GM23338 (cell line): ENCODE measurements at regions not wholly inside any gene's neighbourhood (a gene's known extent, or its start where the extent isn't known, plus 50 kb on each side); places are given as distances from the start of the nearest gene placed in this dataset.

ENCODE experiments used
- EZH2 ChIP-seq: fragments of 200-600 bp; sonication (generic); IDR thresholded peaks from one replicate; pipeline ENCODE4 v1.8.0; 2017; ENCODE audit warnings: antibody characterized with exemption, mild to moderate bottlenecking, low read depth; ENCODE audit not compliant: unreplicated experiment
- EZH2phosphoT487 ChIP-seq: fragments of 200-600 bp; sonication (generic); IDR thresholded peaks from one replicate; pipeline ENCODE4 v1.8.1; 2018; ENCODE audit warnings: antibody characterized with exemption; ENCODE audit not compliant: unreplicated experiment
- NANOG ChIP-seq: IDR thresholded peaks from 2 replicates; pipeline ENCODE4 v1.6.1; 2016; ENCODE audit warnings: antibody characterized with exemption, borderline replicate concordance
- POLR2AphosphoS5 ChIP-seq: IDR thresholded peaks from 2 replicates; pipeline ENCODE4 v1.6.1; 2016; ENCODE audit warnings: antibody characterized with exemption, low read depth
- STAT1 ChIP-seq: IDR thresholded peaks from one replicate; pipeline ENCODE4 v1.6.1; 2016; ENCODE audit warnings: antibody characterized with exemption; ENCODE audit not compliant: unreplicated experiment
- ZNF114 ChIP-seq: fragments of 250-450 bp; sonication (Bioruptor Pico); IDR thresholded peaks from 2 replicates; pipeline ENCODE4 v1.5.0; 2020; ENCODE audit warnings: mild to moderate bottlenecking, moderate library complexity
- TF ChIP-seq, protein P1 (sequence below): fragments of 250-450 bp; sonication (Bioruptor Pico); IDR thresholded peaks from 2 replicates; pipeline ENCODE4 v1.5.0; 2020; ENCODE audit warnings: mild to moderate bottlenecking, moderate library complexity
- TF ChIP-seq, protein P2 (sequence below), 2 experiments: fragments of 200-600 bp in 1 of 2; sonication (generic) in 1 of 2; conservative IDR thresholded peaks; 2 replicates each; pipeline versions ENCODE4 v1.5.1 to v1.6.1; 2016 to 2017; ENCODE audit warnings: antibody characterized with exemption in 2 of 2, low read depth in 2 of 2, mild to moderate bottlenecking in 2 of 2, moderate library complexity in 1 of 2
- TF ChIP-seq, protein P3 (sequence below): IDR thresholded peaks from one replicate; pipeline ENCODE4 v1.6.1; 2018; ENCODE audit warnings: antibody characterized with exemption; ENCODE audit not compliant: unreplicated experiment

DNA sequence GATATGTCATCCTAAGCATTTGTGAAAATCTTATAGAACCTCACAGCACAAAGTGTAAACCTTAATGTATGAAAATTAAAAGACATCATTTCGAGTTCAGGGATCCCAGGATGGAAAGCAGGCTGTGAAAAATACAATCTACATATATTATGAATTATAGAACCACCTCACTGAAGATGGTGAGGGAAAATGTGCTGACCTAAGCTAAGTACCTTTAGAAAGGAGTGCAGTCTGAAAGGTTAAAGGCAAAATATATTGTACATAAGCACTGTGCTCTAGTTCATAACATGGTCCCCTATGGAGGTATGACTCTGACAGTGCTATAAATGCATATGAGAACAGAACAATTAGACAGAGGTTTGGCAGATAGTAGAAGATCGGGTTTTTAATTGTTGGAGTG is 368.6 kb downstream of the TMA16 start (continued):
- TF ChIP-seq, protein P1, sequence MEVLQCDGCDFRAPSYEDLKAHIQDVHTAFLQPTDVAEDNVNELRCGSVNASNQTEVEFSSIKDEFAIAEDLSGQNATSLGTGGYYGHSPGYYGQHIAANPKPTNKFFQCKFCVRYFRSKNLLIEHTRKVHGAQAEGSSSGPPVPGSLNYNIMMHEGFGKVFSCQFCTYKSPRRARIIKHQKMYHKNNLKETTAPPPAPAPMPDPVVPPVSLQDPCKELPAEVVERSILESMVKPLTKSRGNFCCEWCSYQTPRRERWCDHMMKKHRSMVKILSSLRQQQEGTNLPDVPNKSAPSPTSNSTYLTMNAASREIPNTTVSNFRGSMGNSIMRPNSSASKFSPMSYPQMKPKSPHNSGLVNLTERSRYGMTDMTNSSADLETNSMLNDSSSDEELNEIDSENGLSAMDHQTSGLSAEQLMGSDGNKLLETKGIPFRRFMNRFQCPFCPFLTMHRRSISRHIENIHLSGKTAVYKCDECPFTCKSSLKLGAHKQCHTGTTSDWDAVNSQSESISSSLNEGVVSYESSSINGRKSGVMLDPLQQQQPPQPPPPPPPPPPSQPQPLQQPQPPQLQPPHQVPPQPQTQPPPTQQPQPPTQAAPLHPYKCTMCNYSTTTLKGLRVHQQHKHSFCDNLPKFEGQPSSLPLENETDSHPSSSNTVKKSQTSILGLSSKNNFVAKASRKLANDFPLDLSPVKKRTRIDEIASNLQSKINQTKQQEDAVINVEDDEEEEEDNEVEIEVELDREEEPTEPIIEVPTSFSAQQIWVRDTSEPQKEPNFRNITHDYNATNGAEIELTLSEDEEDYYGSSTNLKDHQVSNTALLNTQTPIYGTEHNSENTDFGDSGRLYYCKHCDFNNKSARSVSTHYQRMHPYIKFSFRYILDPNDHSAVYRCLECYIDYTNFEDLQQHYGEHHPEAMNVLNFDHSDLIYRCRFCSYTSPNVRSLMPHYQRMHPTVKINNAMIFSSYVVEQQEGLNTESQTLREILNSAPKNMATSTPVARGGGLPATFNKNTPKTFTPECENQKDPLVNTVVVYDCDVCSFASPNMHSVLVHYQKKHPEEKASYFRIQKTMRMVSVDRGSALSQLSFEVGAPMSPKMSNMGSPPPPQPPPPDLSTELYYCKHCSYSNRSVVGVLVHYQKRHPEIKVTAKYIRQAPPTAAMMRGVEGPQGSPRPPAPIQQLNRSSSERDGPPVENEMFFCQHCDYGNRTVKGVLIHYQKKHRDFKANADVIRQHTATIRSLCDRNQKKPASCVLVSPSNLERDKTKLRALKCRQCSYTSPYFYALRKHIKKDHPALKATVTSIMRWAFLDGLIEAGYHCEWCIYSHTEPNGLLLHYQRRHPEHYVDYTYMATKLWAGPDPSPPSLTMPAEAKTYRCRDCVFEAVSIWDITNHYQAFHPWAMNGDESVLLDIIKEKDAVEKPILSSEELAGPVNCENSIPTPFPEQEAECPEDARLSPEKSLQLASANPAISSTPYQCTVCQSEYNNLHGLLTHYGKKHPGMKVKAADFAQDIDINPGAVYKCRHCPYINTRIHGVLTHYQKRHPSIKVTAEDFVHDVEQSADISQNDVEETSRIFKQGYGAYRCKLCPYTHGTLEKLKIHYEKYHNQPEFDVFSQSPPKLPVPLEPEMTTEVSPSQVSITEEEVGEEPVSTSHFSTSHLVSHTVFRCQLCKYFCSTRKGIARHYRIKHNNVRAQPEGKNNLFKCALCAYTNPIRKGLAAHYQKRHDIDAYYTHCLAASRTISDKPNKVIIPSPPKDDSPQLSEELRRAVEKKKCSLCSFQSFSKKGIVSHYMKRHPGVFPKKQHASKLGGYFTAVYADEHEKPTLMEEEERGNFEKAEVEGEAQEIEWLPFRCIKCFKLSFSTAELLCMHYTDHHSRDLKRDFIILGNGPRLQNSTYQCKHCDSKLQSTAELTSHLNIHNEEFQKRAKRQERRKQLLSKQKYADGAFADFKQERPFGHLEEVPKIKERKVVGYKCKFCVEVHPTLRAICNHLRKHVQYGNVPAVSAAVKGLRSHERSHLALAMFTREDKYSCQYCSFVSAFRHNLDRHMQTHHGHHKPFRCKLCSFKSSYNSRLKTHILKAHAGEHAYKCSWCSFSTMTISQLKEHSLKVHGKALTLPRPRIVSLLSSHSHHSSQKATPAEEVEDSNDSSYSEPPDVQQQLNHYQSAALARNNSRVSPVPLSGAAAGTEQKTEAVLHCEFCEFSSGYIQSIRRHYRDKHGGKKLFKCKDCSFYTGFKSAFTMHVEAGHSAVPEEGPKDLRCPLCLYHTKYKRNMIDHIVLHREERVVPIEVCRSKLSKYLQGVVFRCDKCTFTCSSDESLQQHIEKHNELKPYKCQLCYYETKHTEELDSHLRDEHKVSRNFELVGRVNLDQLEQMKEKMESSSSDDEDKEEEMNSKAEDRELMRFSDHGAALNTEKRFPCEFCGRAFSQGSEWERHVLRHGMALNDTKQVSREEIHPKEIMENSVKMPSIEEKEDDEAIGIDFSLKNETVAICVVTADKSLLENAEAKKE, result no peak
- no peak for TF ChIP-seq EZH2phosphoT487
- TF ChIP-seq ZNF114 (CRISPR knock-in tag), result no peak
- TF ChIP-seq, protein P2, sequence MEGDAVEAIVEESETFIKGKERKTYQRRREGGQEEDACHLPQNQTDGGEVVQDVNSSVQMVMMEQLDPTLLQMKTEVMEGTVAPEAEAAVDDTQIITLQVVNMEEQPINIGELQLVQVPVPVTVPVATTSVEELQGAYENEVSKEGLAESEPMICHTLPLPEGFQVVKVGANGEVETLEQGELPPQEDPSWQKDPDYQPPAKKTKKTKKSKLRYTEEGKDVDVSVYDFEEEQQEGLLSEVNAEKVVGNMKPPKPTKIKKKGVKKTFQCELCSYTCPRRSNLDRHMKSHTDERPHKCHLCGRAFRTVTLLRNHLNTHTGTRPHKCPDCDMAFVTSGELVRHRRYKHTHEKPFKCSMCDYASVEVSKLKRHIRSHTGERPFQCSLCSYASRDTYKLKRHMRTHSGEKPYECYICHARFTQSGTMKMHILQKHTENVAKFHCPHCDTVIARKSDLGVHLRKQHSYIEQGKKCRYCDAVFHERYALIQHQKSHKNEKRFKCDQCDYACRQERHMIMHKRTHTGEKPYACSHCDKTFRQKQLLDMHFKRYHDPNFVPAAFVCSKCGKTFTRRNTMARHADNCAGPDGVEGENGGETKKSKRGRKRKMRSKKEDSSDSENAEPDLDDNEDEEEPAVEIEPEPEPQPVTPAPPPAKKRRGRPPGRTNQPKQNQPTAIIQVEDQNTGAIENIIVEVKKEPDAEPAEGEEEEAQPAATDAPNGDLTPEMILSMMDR (conservative IDR thresholded peaks at IDR 0.05; ENCODE audit: low read depth in 2 of 2), result no peak
- TF ChIP-seq, protein P3, sequence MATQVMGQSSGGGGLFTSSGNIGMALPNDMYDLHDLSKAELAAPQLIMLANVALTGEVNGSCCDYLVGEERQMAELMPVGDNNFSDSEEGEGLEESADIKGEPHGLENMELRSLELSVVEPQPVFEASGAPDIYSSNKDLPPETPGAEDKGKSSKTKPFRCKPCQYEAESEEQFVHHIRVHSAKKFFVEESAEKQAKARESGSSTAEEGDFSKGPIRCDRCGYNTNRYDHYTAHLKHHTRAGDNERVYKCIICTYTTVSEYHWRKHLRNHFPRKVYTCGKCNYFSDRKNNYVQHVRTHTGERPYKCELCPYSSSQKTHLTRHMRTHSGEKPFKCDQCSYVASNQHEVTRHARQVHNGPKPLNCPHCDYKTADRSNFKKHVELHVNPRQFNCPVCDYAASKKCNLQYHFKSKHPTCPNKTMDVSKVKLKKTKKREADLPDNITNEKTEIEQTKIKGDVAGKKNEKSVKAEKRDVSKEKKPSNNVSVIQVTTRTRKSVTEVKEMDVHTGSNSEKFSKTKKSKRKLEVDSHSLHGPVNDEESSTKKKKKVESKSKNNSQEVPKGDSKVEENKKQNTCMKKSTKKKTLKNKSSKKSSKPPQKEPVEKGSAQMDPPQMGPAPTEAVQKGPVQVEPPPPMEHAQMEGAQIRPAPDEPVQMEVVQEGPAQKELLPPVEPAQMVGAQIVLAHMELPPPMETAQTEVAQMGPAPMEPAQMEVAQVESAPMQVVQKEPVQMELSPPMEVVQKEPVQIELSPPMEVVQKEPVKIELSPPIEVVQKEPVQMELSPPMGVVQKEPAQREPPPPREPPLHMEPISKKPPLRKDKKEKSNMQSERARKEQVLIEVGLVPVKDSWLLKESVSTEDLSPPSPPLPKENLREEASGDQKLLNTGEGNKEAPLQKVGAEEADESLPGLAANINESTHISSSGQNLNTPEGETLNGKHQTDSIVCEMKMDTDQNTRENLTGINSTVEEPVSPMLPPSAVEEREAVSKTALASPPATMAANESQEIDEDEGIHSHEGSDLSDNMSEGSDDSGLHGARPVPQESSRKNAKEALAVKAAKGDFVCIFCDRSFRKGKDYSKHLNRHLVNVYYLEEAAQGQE, result no peak
- no peak for TF ChIP-seq NANOG
- TF ChIP-seq EZH2, result no peak
- TF ChIP-seq STAT1, result no peak
- no peak for TF ChIP-seq POLR2AphosphoS5
